ENCODE measurements at regions not wholly inside any gene's neighbourhood (a gene's known extent, or its start where the extent isn't known, plus 50 kb on each side); places are given as distances from the start of the nearest gene placed in this dataset.

DNA sequence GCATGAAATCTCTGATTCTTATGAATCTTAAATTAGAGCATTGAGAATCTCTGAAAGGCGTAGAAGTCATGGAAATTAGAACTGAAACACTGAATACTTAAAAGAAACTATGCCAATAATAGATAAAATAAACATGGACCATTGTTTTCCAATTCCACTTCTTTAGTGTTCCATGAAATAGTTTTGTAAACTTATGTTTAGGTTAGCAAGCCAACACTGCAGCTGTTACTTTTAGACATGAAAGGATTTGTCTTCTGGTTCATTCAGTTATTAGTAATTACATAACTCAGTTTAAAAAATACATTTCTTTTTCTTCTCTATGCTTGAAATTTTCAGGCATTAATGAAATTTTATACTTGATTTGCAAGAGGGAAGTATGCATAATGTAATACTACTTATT lies 733.4 kb upstream of the NUDT12 start:
- Histone ChIP-seq H3K4me3 (ENCODE audit: low read length) (no peak overlapping the region), H3K36me3 (ENCODE audit: insufficient read depth, low read depth, low read length) (no peaks in the 10 kb centered on the region), H3K4me1 (ENCODE audit: insufficient read depth, low read length) (no peaks in the 10 kb centered on the region), H3K9ac (ENCODE audit: low read depth, low read length) (no peak overlapping the region), H3K27me3 (ENCODE audit: insufficient read depth, low read length) (no peaks in the 10 kb centered on the region), H3K27ac (ENCODE audit: low read length) (no peak overlapping the region), H3K9me3 (ENCODE audit: insufficient read depth, low read depth, low read length) (no peaks in the 10 kb centered on the region)

DNA sequence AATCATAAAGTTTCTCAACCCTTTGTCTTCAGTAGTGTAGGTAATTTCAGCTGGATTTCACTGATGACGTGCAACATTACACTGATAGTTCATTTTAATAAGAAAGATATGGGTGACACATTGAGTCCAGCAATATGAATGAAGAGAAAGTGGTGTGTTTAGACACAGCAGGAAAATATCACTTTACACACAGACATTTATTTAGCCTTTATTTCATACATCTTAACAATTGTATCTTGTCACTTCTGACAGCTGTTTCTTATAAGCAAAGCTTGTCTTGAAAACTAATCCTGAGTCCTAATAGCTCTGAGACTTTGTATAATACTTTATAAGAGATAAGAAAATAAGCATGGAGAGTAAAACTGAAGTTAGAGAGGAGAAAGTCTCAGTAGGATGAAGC lies 720.5 kb upstream of the NUDT12 start:
- no peaks in the 10 kb centered on the region for H3K36me3 ChIP-seq (ENCODE audit: insufficient read depth, low read depth, low read length)
- no peak overlapping the region for H3K9ac ChIP-seq (ENCODE audit: low read depth, low read length)
- H3K27me3 ChIP-seq (ENCODE audit: insufficient read depth, low read length), result no peaks in the 10 kb centered on the region
- no peaks in the 10 kb centered on the region for H3K4me1 ChIP-seq (ENCODE audit: insufficient read depth, low read length)
- H3K27ac ChIP-seq (ENCODE audit: low read length), result no peak overlapping the region
- no peak overlapping the region for H3K4me3 ChIP-seq (ENCODE audit: low read length)
- no peaks in the 10 kb centered on the region for H3K9me3 ChIP-seq (ENCODE audit: insufficient read depth, low read depth, low read length)

DNA sequence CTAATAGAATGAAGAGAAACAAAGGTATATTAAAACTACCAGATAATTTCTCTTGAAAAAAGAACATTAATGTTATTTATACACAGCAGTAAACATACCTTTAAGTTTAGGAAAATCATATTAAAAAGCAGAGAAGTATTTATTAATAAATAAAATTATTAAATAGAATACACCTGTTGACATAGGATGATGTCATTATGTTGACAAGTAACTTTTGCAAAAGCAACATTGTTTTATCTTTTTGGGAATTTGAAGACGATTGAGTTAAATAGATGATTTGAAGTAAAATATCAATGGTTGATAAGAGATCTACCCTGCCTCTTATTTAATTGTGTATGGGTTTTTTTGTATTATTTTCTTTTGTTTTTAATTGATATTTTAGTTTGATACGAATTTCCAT lies 711.1 kb upstream of the NUDT12 start:
- no peak overlapping the region for H3K9ac ChIP-seq (ENCODE audit: low read depth, low read length)
- no peaks in the 10 kb centered on the region for H3K27me3 ChIP-seq (ENCODE audit: insufficient read depth, low read length)
- H3K9me3 ChIP-seq (ENCODE audit: insufficient read depth, low read depth, low read length), result no peaks in the 10 kb centered on the region
- no peaks in the 10 kb centered on the region for H3K4me1 ChIP-seq (ENCODE audit: insufficient read depth, low read length)
- no peaks in the 10 kb centered on the region for H3K36me3 ChIP-seq (ENCODE audit: insufficient read depth, low read depth, low read length)
- H3K27ac ChIP-seq (ENCODE audit: low read length), result no peak overlapping the region
- H3K4me3 ChIP-seq (ENCODE audit: low read length), result no peak overlapping the region

DNA sequence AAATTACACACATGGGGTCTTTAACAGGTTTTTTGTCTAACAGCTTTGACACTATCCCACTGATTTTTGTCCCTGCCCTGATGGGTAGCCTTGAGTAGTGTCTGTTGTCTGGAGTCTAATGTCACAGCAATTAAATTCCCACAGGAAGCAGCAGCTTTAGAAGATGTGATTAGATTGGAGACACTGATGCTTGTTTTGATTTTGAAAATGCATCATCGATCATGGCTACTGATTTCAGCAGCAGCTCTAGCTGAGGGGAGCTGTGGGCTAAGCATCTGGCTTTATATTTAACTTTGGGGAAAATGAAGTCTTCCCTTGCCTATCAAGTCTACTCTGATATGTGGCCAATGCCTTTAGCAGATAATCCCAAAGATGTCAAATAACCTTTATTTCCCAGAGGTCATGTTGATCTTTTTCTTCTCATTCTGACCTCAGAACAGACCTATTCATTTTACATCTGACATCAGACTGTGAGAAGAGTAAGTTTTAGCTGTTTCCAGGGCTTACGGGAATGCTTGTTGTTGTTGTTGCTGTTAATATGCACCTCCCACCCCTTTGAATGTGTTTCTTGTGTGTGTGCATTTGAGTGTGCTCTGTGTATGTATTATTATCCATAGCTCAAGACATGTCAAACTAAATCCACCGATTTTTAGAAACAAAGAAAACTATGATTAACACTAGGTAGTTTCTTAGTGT lies 704.9 kb upstream of the NUDT12 start:
- Histone ChIP-seq H3K4me3 (ENCODE audit: low read length) (no peak overlapping the region), H3K9me3 (ENCODE audit: insufficient read depth, low read depth, low read length) (no peaks in the 10 kb centered on the region), H3K4me1 (ENCODE audit: insufficient read depth, low read length) (peaks cover 8% of the 10 kb centered on the region; the same call in 1 of the 2 replicates), H3K27me3 (ENCODE audit: insufficient read depth, low read length) (no peaks in the 10 kb centered on the region), H3K27ac (ENCODE audit: low read length) (no peak overlapping the region), H3K9ac (ENCODE audit: low read depth, low read length) (no peak overlapping the region), H3K36me3 (ENCODE audit: insufficient read depth, low read depth, low read length) (no peaks in the 10 kb centered on the region)

DNA sequence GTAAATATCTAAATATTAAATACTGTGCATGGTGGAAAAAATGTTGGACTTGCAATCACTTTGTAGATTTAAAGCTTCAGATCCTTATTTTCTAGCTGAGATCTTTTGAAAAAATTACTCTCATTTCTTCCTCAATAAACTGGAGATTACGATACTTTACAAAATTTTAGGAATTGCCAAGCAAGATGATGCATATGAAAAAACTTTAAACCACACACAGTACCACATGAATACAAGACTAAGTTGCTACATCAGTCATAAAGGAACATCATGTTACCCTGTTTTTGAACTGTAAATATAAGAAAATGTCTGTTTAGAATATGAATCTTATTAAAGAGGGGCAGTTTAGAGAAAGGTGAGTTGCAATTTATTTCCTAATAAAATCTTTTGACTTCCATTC lies 703.6 kb upstream of the NUDT12 start:
- H3K36me3 ChIP-seq (ENCODE audit: insufficient read depth, low read depth, low read length), result no peaks in the 10 kb centered on the region
- H3K27ac ChIP-seq (ENCODE audit: low read length), result no peak overlapping the region
- H3K4me1 ChIP-seq (ENCODE audit: insufficient read depth, low read length), result peaks cover 8% of the 10 kb centered on the region; the same call in 1 of the 2 replicates
- no peak overlapping the region for H3K9ac ChIP-seq (ENCODE audit: low read depth, low read length)
- no peaks in the 10 kb centered on the region for H3K27me3 ChIP-seq (ENCODE audit: insufficient read depth, low read length)
- H3K4me3 ChIP-seq (ENCODE audit: low read length), result no peak overlapping the region
- H3K9me3 ChIP-seq (ENCODE audit: insufficient read depth, low read depth, low read length), result no peaks in the 10 kb centered on the region

DNA sequence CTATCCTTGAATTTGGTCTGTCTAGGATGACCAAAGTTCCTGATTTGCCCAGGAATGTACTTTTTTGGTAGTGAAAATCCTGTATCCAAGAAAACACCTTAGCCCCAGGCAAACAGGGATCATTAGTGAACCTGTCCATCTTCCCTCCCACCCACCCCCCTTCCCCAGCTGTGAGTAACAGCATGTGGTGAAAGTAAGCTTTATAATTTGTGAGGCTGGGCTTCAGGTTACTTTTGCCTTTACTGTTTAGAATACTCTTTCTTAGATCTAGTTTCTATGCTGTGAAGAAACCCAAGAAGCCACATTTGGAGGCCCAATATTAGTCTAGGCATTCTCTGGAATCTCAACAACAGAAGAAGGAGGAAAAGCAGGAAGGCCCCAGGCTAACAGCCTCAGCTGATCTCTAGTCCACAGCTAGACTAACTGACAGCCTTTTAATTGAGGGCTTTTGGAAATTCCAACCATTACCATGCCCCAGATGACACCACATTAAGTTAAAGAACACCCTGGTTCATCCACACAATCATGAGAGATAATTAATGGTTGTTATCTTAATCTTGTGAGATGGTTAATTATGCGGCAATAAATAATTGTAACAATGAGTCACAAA lies 703.0 kb upstream of the NUDT12 start:
- H3K9ac ChIP-seq (ENCODE audit: low read depth, low read length), result no peak overlapping the region
- no peaks in the 10 kb centered on the region for H3K36me3 ChIP-seq (ENCODE audit: insufficient read depth, low read depth, low read length)
- no peaks in the 10 kb centered on the region for H3K9me3 ChIP-seq (ENCODE audit: insufficient read depth, low read depth, low read length)
- H3K4me1 ChIP-seq (ENCODE audit: insufficient read depth, low read length), result peaks cover 8% of the 10 kb centered on the region; the same call in 1 of the 2 replicates
- no peak overlapping the region for H3K27ac ChIP-seq (ENCODE audit: low read length)
- no peak overlapping the region for H3K4me3 ChIP-seq (ENCODE audit: low read length)
- no peaks in the 10 kb centered on the region for H3K27me3 ChIP-seq (ENCODE audit: insufficient read depth, low read length)

DNA sequence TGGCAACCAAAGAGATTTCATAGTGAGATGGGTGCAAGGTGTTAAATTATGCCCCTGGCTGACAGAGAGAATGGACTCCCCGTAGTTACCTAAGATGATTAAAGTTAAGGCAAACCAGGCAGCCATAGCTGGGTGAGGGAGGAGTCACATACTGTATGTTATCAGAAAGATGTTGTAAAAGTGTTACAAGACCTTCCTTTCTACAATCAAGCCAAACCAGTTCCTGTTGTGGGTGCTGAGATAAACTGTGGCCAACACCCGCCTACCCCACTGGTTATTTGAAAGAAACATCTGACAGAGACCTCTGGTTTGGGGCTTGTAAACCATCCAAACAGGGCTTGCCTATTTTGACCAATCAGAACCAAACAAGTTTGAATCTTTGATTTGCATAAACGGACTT lies 684.7 kb upstream of the NUDT12 start:
- Histone ChIP-seq H3K4me1 (ENCODE audit: insufficient read depth, low read length) (no peaks in the 10 kb centered on the region), H3K36me3 (ENCODE audit: insufficient read depth, low read depth, low read length) (no peaks in the 10 kb centered on the region), H3K9me3 (ENCODE audit: insufficient read depth, low read depth, low read length) (no peaks in the 10 kb centered on the region), H3K27me3 (ENCODE audit: insufficient read depth, low read length) (no peaks in the 10 kb centered on the region), H3K9ac (ENCODE audit: low read depth, low read length) (no peak overlapping the region), H3K4me3 (ENCODE audit: low read length) (no peak overlapping the region), H3K27ac (ENCODE audit: low read length) (no peak overlapping the region)

DNA sequence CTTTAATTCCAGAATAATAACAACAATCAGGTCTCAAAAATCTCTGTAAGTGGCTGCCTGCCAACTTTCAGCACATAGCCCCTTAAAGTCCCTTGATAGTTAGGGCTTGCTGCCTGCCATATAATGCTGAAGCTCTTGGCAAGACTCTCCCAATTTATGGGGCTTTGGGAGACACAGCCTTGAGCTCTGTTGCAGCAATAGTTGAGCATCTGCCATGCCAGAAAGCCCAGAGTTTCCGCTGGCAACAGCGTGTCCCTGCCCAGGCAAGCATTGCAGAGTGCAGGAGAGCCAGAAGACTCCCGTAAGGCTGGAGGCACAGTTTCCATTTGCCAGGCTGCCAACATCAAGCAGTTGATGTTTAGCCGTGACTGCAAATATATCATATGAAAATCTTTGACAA lies 678.5 kb upstream of the NUDT12 start:
- no peaks in the 10 kb centered on the region for H3K36me3 ChIP-seq (ENCODE audit: insufficient read depth, low read depth, low read length)
- no peak overlapping the region for H3K9ac ChIP-seq (ENCODE audit: low read depth, low read length)
- no peaks in the 10 kb centered on the region for H3K4me1 ChIP-seq (ENCODE audit: insufficient read depth, low read length)
- H3K9me3 ChIP-seq (ENCODE audit: insufficient read depth, low read depth, low read length), result no peaks in the 10 kb centered on the region
- no peaks in the 10 kb centered on the region for H3K27me3 ChIP-seq (ENCODE audit: insufficient read depth, low read length)
- no peak overlapping the region for H3K27ac ChIP-seq (ENCODE audit: low read length)
- H3K4me3 ChIP-seq (ENCODE audit: low read length), result no peak overlapping the region

DNA sequence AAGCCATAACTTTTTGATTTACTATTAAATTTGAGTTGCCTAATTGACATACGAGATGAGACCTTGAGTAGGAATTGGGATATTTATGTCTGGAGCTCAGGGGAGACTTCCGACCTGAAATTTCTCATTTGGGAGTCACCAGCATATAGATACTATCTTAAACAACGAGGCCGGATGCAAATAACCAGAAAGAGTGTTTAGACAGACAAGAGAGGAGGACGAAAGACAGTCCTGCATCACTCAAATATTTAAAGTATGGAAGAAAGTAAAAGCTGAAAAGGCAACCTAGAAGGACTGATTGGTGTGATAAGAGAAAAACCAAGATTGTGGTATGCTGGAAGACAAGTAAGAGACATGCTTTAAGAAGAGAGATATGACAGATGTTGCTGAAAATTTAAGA lies 675.0 kb upstream of the NUDT12 start:
- Histone ChIP-seq H3K27me3 (ENCODE audit: insufficient read depth, low read length) (no peaks in the 10 kb centered on the region), H3K27ac (ENCODE audit: low read length) (no peak overlapping the region), H3K9ac (ENCODE audit: low read depth, low read length) (no peak overlapping the region), H3K4me1 (ENCODE audit: insufficient read depth, low read length) (no peaks in the 10 kb centered on the region), H3K9me3 (ENCODE audit: insufficient read depth, low read depth, low read length) (no peaks in the 10 kb centered on the region), H3K4me3 (ENCODE audit: low read length) (no peak overlapping the region), H3K36me3 (ENCODE audit: insufficient read depth, low read depth, low read length) (no peaks in the 10 kb centered on the region)

DNA sequence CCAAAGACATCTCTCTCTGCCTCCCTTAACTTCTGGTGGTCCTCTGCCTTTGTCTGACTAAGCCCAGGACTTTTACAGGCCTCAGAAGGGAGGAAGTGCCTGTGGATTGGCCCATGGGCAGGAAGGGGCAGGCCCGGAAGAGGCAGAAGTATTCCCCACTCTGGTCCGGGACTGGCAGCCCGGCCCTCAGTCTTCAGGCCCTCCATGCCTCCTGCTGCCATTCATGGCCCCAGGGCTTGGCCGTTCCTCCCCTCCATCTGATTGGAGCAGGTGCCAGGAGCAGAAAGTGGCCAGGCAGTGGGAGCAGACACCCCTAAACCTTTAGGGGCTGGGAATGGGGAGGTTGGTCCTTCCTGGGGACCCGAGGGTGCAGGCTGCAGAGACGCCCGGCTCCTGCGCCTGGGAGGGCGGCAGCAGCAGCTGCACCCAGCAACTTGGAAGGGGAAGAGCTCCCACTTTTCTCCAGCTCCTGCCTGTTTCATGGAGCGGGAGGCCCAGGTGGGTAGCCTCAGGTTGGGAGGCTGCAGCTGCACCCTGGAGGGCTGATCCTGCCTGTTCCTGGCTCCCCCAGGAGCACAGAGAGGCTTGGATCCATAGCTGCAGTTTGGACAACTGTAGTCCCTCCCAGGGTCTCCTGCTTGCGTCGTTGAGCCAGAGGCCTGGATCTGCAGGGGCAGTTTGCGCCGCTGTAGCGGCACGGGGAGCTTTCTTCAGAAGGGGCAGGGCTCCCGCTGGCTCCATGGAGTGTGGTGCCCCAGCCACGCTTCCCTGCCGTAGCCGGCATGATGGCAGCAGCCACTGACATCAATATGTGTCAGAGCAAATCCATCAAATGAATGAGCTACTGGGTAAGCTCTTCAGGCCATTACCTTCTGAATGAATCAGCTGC lies 661.5 kb upstream of the NUDT12 start:
- H3K27ac ChIP-seq (ENCODE audit: low read length), result no peak overlapping the region
- H3K36me3 ChIP-seq (ENCODE audit: insufficient read depth, low read depth, low read length), result no peaks in the 10 kb centered on the region
- no peak overlapping the region for H3K9ac ChIP-seq (ENCODE audit: low read depth, low read length)
- H3K9me3 ChIP-seq (ENCODE audit: insufficient read depth, low read depth, low read length), result no peaks in the 10 kb centered on the region
- H3K27me3 ChIP-seq (ENCODE audit: insufficient read depth, low read length), result no peaks in the 10 kb centered on the region
- no peak overlapping the region for H3K4me3 ChIP-seq (ENCODE audit: low read length)
- H3K4me1 ChIP-seq (ENCODE audit: insufficient read depth, low read length), result no peaks in the 10 kb centered on the region

DNA sequence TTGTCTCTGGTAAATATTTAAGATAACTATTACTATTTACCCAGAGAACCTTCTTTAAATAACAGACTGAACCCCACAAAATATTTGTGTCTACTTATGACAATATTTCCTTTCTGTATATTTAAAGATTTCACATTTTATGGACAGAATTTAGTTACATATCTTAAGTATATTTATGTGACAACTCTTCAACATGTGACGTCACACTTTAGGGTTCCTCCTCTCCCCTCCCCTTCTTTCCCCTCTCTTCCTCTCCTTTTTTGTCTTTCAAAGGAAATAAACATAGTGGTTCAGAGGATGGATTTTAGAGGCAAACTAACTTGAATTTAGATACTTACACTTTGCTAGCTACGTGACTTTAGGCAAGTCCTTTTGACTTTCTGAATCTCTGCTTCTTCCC lies 655.6 kb upstream of the NUDT12 start:
- H3K9ac ChIP-seq (ENCODE audit: low read depth, low read length), result no peak overlapping the region
- no peak overlapping the region for H3K4me3 ChIP-seq (ENCODE audit: low read length)
- H3K27ac ChIP-seq (ENCODE audit: low read length), result no peak overlapping the region
- H3K27me3 ChIP-seq (ENCODE audit: insufficient read depth, low read length), result no peaks in the 10 kb centered on the region
- no peaks in the 10 kb centered on the region; the same call in 1 of the 2 replicates for H3K4me1 ChIP-seq (ENCODE audit: insufficient read depth, low read length)
- H3K36me3 ChIP-seq (ENCODE audit: insufficient read depth, low read depth, low read length), result no peaks in the 10 kb centered on the region
- H3K9me3 ChIP-seq (ENCODE audit: insufficient read depth, low read depth, low read length), result no peaks in the 10 kb centered on the region

DNA sequence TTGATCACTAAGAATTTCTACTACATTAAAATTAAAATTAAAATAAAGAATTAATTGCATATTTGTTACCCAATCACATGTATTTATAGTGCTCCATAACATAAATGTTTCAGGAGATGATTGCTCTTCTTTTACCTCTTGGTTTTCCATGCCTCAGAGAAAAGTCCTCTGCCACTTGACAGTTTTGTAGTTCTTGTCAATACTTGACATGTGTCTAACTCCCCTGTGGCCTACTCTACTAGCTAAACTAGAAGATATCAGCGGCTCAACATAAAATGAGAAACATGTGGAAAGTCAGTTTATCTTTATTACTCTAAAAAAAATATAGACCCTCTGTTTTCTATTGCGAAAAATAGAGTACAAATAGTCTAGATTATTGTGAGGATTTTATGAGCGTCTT lies 650.6 kb upstream of the NUDT12 start:
- Histone ChIP-seq H3K27ac (ENCODE audit: low read length) (no peak overlapping the region), H3K9me3 (ENCODE audit: insufficient read depth, low read depth, low read length) (no peaks in the 10 kb centered on the region), H3K4me3 (ENCODE audit: low read length) (no peak overlapping the region), H3K36me3 (ENCODE audit: insufficient read depth, low read depth, low read length) (no peaks in the 10 kb centered on the region), H3K4me1 (ENCODE audit: insufficient read depth, low read length) (no peaks in the 10 kb centered on the region; the same call in 1 of the 2 replicates), H3K27me3 (ENCODE audit: insufficient read depth, low read length) (no peaks in the 10 kb centered on the region), H3K9ac (ENCODE audit: low read depth, low read length) (no peak overlapping the region)

Data from iPS-20b (cell line).